Heart left ventricle (tissue), 16 donors: ENCODE measurements at regions not wholly inside any gene's neighbourhood (a gene's known extent, or its start where the extent isn't known, plus 50 kb on each side); places are given as distances from the start of the nearest gene placed in this dataset.

Source experiments
- ATAC-seq, 4 donors: fragments of 200-7000 bp; cut with Tn5 transposase; one replicate each; pipeline ENCODE4 v1.9.1; 2020 to 2022; ENCODE audit warnings: moderate library complexity in 4 of 4, mild to moderate bottlenecking in 3 of 4, moderate number of reproducible peaks in 1 of 4
- DNase-seq, 5 donors: peaks; one replicate each; pipeline ENCODE4 v3.0.0-alpha.2; 2020
- H3K27ac ChIP-seq, 12 donors: fragments of 200-600 bp; sonication (generic) in 4 of 12; one replicate each; pipeline versions ENCODE4 v1.5.0 to v1.8.0; 2016 to 2022; ENCODE audit warnings: mild to moderate bottlenecking in 2 of 12
- H3K27me3 ChIP-seq, 9 donors: fragments of 200-600 bp; sonication (generic) in 2 of 9; one replicate each; pipeline versions ENCODE4 v1.5.1 to v1.8.0; 2016 to 2022; ENCODE audit warnings: mild to moderate bottlenecking in 3 of 9
- H3K36me3 ChIP-seq, 9 donors: fragments of 200-600 bp; sonication (generic) in 2 of 9; one replicate each; pipeline versions ENCODE4 v1.5.0 to v1.8.0; 2018 to 2022; ENCODE audit warnings: mild to moderate bottlenecking in 2 of 9
- H3K4me1 ChIP-seq, 12 donors: fragments of 200-600 bp; sonication (generic) in 4 of 12; one replicate each; pipeline versions ENCODE4 v1.5.0 to v1.8.0; 2016 to 2022; ENCODE audit warnings: mild to moderate bottlenecking in 3 of 12
- H3K4me3 ChIP-seq, 12 donors: fragments of 200-600 bp; sonication (generic) in 4 of 12; one replicate each; pipeline versions ENCODE4 v1.5.0 to v1.8.0; 2017 to 2022; ENCODE audit warnings: mild to moderate bottlenecking in 9 of 12, moderate library complexity in 4 of 12
- H3K9me3 ChIP-seq, 12 donors: fragments of 200-600 bp; sonication (generic) in 4 of 12; one replicate each; pipeline versions ENCODE4 v1.5.0 to v1.8.0; 2016 to 2022; ENCODE audit warnings: mild to moderate bottlenecking in 1 of 12
- POLR2A ChIP-seq, 2 donors: fragments of 450-650 bp; IDR thresholded peaks; one replicate each; pipeline ENCODE4 v1.6.1; 2017; ENCODE audit warnings: antibody characterized with exemption in 2 of 2, mild to moderate bottlenecking in 2 of 2, moderate library complexity in 2 of 2
- WGBS, 4 donors: extraction: QIAGEN DNeasy Blood & Tissue Kit in 2 of 4; methylation state at CpG; one replicate each; pipeline versions ENCODE4 v1.1.5 to v1.1.7; 2013 to 2018; 5-methylcytosine and 5-hydroxymethylcytosine counted together
- intact Hi-C, 10 donors: fragments of 100-400 bp; cut with DNase I; formaldehyde crosslinking; loops; one replicate each; pipeline versions ENCODE4 v1.11.1 to v1.14.2; 2022
- TF ChIP-seq, protein P1 (sequence below), 12 donors: fragments of 200-600 bp; sonication (generic) in 4 of 12; IDR thresholded peaks; one replicate each; pipeline versions ENCODE4 v1.5.0 to v1.8.0; 2018 to 2022; ENCODE audit warnings: antibody characterized with exemption in 12 of 12, mild to moderate bottlenecking in 5 of 12
- donor health status: ischemic (EF 13 %, LVEDD 7.1; RV severe dilation, severe dysfunction).
- donor health status: healthy with polysubstance abuse.
- donor health status: DM: no; HTN: yes; CAD: no.
- donor health status: DM: no; HTN: no; CAD: no.
- donor health status: ischemic (EF 25% LVEDD 6.9; RV normal size, moderate dysfunction).
- donor health status: ischemic (EF 25% LVEDD 5.7; RV mildly dilated, moderate dysfunction).
- donor health status: healthy.
- donor health status: DM: yes; HTN: yes; CAD: no.
- donor health status: ischemic (EF 35%, LVEDD 5.7; RV mildly dilated, moderate dysfunction).
- donor health status: nonischemic (EF 11% LVEDD 7.7; RV severe dilation, severe dysfunction).
- donor health status: DM: yes; HTN: yes; CAD: no.
- donor health status: PGD.
- donor health status: ischemic (EF 29% LVEDD 5.4; RV normal size, mild dysfunction).
- donor health status: nonischemic (EF 23%, LVEDD 6.1; RV moderate dilation, normal function).

DNA sequence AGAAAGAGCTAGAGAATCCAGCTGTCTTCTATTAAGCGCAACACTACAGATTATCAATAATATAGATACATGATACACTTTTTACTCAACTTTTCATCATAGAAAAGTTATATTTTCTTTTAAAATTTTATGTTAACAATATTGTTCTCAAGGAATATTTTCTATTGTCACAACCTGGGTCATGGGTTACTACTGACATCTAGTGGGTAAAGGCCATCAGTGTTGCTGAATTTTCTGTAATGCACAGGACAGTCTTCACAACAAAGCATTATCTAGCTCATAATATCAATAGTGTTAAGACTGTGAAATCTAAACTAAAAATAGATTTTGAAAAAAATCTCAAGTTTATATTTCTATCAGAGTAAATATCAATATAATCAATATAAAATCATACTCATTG is 209.8 kb downstream of the ZNF33B start:
- 67 to 93% (median 87%) methylated on average over 1 of the region's 1 CpG for WGBS, 4 donors
- TF ChIP-seq POLR2A (IDR thresholded peaks at IDR 0.05) = no peak
- TF ChIP-seq, protein P1, sequence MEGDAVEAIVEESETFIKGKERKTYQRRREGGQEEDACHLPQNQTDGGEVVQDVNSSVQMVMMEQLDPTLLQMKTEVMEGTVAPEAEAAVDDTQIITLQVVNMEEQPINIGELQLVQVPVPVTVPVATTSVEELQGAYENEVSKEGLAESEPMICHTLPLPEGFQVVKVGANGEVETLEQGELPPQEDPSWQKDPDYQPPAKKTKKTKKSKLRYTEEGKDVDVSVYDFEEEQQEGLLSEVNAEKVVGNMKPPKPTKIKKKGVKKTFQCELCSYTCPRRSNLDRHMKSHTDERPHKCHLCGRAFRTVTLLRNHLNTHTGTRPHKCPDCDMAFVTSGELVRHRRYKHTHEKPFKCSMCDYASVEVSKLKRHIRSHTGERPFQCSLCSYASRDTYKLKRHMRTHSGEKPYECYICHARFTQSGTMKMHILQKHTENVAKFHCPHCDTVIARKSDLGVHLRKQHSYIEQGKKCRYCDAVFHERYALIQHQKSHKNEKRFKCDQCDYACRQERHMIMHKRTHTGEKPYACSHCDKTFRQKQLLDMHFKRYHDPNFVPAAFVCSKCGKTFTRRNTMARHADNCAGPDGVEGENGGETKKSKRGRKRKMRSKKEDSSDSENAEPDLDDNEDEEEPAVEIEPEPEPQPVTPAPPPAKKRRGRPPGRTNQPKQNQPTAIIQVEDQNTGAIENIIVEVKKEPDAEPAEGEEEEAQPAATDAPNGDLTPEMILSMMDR (IDR thresholded peaks at IDR 0.05) = peak; percentile 19 to 60 (median 44)
- no peaks in the 10 kb centered on the region for H3K9me3 ChIP-seq
- no peaks in the 10 kb centered on the region for H3K36me3 ChIP-seq
- no peak overlapping the region for H3K27ac ChIP-seq
- no peaks in the 10 kb centered on the region for H3K4me1 ChIP-seq
- H3K27me3 ChIP-seq = no peaks in the 10 kb centered on the region
- intact Hi-C loops = loop anchor here in 1 of 10 donors (10.0 kb wide), 1 partner anchor 254 kb away; no protein-coding TSS in a partner anchor
- no peak overlapping the region for H3K4me3 ChIP-seq
- DNase-seq (no peak), ATAC-seq (no peak)

DNA sequence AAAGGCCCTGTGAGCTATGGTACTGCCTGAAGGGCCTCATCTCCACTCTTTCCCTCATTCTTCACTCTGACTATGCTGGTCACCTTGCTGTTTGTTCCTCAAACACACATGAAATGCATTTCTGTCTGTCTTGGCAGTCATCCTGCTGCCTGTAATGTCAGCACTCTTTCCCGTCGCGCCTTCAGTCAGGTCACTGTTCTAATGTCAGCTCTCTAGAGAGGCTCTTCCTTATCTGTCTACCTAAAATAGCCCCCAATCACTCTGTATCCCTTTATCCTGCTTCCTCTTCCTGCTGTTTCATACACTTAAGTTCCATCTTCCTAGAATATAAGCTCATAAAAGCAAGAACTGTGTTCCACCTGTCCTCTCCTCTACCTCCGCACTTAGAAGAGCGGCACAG is 215.5 kb downstream of the ZNF33B start:
- no peaks in the 10 kb centered on the region for H3K36me3 ChIP-seq
- WGBS, 4 donors = 55 to 74% (median 60%) methylated on average over 5 of the region's 5 CpGs
- DNase-seq (peak in 1 of 5 donors; percentile 42), ATAC-seq (peak in 3 of 4 donors; percentile 78 to 88 (median 78))
- H3K9me3 ChIP-seq = no peaks in the 10 kb centered on the region
- no peak overlapping the region for H3K27ac ChIP-seq
- peaks cover 0 to 11% (median 0%) of the 10 kb centered on the region in 12 donors for H3K4me1 ChIP-seq
- intact Hi-C loops = loop anchor here in 1 of 10 donors (10.0 kb wide), 1 partner anchor 248 kb away; no protein-coding TSS in a partner anchor
- H3K4me3 ChIP-seq = no peak overlapping the region
- no peak for TF ChIP-seq POLR2A (IDR thresholded peaks at IDR 0.05)
- TF ChIP-seq, protein P1 (IDR thresholded peaks at IDR 0.05) = no peak
- H3K27me3 ChIP-seq = peaks cover 0 to 2% (median 0%) of the 10 kb centered on the region in 9 donors

DNA sequence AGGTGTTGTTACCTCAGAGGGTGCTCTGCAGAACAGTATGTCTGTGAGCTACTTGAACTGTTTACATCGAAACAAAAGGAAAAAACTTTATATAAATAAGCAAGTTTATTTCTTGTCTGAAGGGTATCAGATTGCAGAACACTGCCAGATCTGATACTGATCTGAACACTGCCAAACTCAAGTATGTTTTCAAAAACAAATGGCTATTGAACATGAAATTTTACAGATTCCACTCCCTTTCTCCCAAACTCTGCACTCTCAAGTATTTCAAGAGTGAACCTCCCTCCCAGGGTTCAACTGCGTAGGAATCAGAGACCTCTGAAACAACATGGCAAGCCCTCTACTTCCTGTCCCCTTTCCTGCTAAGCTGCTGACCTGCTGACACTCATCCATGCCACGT is 216.6 kb downstream of the ZNF33B start:
- Histone ChIP-seq H3K27me3 (peaks cover 0 to 3% (median 0%) of the 10 kb centered on the region in 9 donors), H3K36me3 (no peaks in the 10 kb centered on the region), H3K4me3 (no peak overlapping the region), H3K4me1 (peaks cover 0 to 11% (median 0%) of the 10 kb centered on the region in 12 donors), H3K27ac (no peak overlapping the region), H3K9me3 (no peaks in the 10 kb centered on the region)
- 47 to 50% (median 48%) methylated on average over 3 of the region's 3 CpGs for WGBS, 4 donors
- DNase-seq (no peak), ATAC-seq (no peak)
- intact Hi-C loops = loop anchor here in 1 of 10 donors (10.0 kb wide), 1 partner anchor 247 kb away; no protein-coding TSS in a partner anchor
- no peak for TF ChIP-seq POLR2A (IDR thresholded peaks at IDR 0.05)
- TF ChIP-seq, protein P1 (IDR thresholded peaks at IDR 0.05) = no peak

DNA sequence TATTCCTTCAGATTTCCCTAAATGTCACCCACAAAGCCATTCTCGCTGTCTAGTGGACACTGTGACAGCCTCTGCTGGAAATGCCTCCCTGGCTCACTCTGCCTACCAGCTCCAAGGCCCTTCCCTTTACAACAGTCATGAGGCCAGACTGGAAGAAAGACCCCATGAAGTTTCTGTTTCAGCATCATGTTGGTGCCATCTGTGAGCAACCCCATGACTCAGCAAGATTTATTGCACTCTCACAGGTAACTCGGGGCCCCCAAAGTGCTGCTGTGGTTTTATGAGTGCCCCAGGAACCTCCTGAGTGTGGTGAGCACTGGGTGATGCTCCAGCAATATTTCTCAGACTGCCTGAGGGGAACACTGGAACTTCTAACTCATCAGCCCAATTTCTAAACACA is 218.6 kb downstream of the ZNF33B start:
- 37 to 65% (median 49%) methylated on average over 1 to 2 of the region's 2 CpGs for WGBS, 4 donors
- intact Hi-C loops = loop anchor here in 1 of 10 donors (10.0 kb wide), 1 partner anchor 245 kb away; no protein-coding TSS in a partner anchor
- DNase-seq (no peak), ATAC-seq (no peak)
- Histone ChIP-seq H3K27me3 (peaks cover 0 to 3% (median 0%) of the 10 kb centered on the region in 9 donors), H3K4me1 (peaks cover 0 to 11% (median 0%) of the 10 kb centered on the region in 12 donors), H3K9me3 (no peaks in the 10 kb centered on the region), H3K4me3 (no peak overlapping the region), H3K27ac (no peak overlapping the region), H3K36me3 (no peaks in the 10 kb centered on the region)
- TF ChIP-seq POLR2A (IDR thresholded peaks at IDR 0.05) = no peak
- TF ChIP-seq, protein P1 (IDR thresholded peaks at IDR 0.05) = no peak
